GM10248 (cell line): ENCODE measurements at regions not wholly inside any gene's neighbourhood (a gene's known extent, or its start where the extent isn't known, plus 50 kb on each side); places are given as distances from the start of the nearest gene placed in this dataset.

Experiments
- CTCF ChIA-PET: fragments of 300-600 bp; sonication (Branson Sonifier 250); formaldehyde crosslinking; extraction: SDS; loops from one replicate; lab custom pipeline; 2021; ENCODE audit warnings: antibody characterized with exemption; lab: Yijun Ruan, JAX
- POLR2A ChIA-PET: fragments of 350-650 bp; sonication (Branson Sonifier 250); formaldehyde crosslinking; extraction: SDS; loops from one replicate; lab custom pipeline; 2020; ENCODE audit warnings: antibody characterized with exemption; lab: Yijun Ruan, JAX
- DNase-seq: peaks from one replicate; pipeline ENCODE4 v3.0.0; 2012; ENCODE audit errors: extremely low spot score
- CTCF ChIP-seq: IDR thresholded peaks from 2 replicates; pipeline ENCODE4 v1.5.1; 2012; ENCODE audit warnings: mild to moderate bottlenecking, low read depth; ENCODE audit errors: extremely low read depth, missing control alignments, control extremely low read depth

DNA sequence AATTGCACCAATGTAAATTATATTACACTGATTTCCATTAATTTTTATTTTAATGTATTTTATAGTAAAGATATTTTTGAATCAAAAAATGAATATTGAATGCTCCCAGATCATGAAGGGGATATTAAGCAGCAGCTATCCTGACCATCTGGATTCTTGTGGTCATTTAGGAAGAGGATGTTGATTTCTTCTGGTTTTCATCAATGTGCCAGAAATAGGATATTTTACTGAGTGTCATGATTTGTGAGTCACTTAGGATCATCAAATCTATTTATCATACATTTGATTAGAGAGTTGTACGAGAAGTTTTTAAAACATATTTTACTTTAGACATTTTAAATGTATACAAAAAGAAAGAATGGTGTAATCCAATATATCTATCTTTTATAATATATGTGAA, 366.3 kb upstream of the CHRM2 start:
- no peak for DNase-seq
- POLR2A ChIA-PET: no interaction called here
- TF ChIP-seq CTCF: no peak
- CTCF ChIA-PET: interaction anchor here (1.0 kb wide), 1 partner anchor 118 kb away, joined by 4 read pairs; no protein-coding TSS in a partner anchor

- no peak for DNase-seq
- ChIA-PET CTCF (interaction anchor here (1.0 kb wide), 2 partner anchors 13 to 119 kb away, joined by 3 to 4 read pairs; no protein-coding TSS in a partner anchor), POLR2A (no interaction called here)
- TF ChIP-seq CTCF: no peak
These were observed 367.3 kb upstream of the CHRM2 start for GRCh38 chr7:136501151-136501550.

GRCh38 chr7:136496551-136496950, 371.9 kb upstream of the CHRM2 start:
- no peak for DNase-seq

DNA sequence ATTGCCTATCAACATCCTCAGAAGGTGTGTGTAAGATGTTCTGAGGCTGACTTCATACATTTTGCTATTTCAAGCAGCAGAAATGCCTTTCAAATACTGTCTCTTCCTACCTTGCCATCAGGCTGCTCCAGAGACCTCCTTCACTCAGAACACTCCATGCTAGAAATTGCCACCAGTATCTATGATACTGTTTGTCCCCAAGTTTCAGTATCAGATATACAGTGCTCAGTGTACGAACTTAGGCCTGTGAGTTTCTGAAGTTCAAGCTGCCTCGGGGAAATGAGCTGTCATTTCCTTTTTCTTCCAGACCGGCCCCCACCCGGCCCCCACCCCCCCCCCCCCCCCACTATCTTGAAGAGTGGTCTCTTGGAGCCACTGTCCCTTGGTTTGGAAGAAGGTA, 373.4 kb upstream of the CHRM2 start:
- TF ChIP-seq CTCF: no peak
- ChIA-PET CTCF (no interaction called here), POLR2A (no interaction called here)
- no peak for DNase-seq

More at GRCh38 chr7:136496551-136496950, 371.9 kb upstream of the CHRM2 start:
- ChIA-PET POLR2A (no interaction called here), CTCF (no interaction called here)
- TF ChIP-seq CTCF: no peak

DNA sequence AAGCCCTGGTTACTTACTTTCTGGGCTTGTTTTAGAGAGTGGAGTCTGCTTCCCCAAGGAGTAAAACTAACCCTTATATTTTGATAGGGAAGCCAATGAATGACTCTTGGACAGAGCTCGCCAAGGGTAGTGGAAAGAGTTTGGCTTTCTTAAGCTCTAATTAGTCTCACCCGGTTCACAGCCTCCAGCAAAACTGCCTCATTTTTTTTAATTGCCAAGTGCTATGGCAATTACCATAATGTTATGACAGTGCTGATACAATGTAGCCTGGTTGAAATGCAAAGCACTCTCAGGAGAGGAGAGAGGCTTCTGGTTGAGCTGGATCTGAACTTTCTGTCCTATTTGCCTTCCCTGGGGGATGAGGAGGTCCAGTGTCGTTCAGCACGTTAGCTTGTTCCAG, 376.1 kb upstream of the CHRM2 start:
- CTCF ChIA-PET: interaction anchor here (0.8 kb wide), 1 partner anchor 12 kb away, joined by 3 read pairs; no protein-coding TSS in a partner anchor
- POLR2A ChIA-PET: no interaction called here
- no peak for DNase-seq
- TF ChIP-seq CTCF: no peak

GRCh38 chr7:136489808-136490207, 378.6 kb upstream of the CHRM2 start:
- DNase-seq: no peak
- CTCF ChIA-PET: interaction anchor here (2.1 kb wide), 1 partner anchor 17 kb away, joined by 5 read pairs; no protein-coding TSS in a partner anchor
- no peak for TF ChIP-seq CTCF
- POLR2A ChIA-PET: no interaction called here
